HCT116 (cell line): ENCODE measurements at regions not wholly inside any gene's neighbourhood (a gene's known extent, or its start where the extent isn't known, plus 50 kb on each side); places are given as distances from the start of the nearest gene placed in this dataset.

Experiments used
- ATAC-seq: fragments of 200-7000 bp; cut with Tn5 transposase; 2 replicates; pipeline ENCODE4 v1.9.1; 2020; ENCODE audit warnings: mild to moderate bottlenecking, moderate library complexity
- BruUV-seq: library from RNA; stranded (reverse); fragments of 400-500 nt; replicated peaks from 2 replicates; lab custom pipeline; 2021; lab: Mats Ljungman, UMichigan
- CTCF ChIA-PET: fragments of 300-600 bp; sonication (Branson Sonifier 250); formaldehyde crosslinking; loops from one replicate; lab custom pipeline; 2021; ENCODE audit warnings: antibody characterized with exemption; lab: Charles Lee
- POLR2A ChIA-PET: fragments of 300-600, 350-600 bp; sonication (Branson Sonifier 250); formaldehyde crosslinking; loops from one replicate; lab custom pipeline; 2021; ENCODE audit warnings: antibody characterized with exemption; lab: Charles Lee
- RAD21 ChIA-PET, 2 experiments: fragments of 300-600 bp; sonication (Branson Sonifier 250); formaldehyde crosslinking; loops; one replicate each; lab custom pipeline; 2023; ENCODE audit warnings: low total read pairs in 2 of 2; ENCODE audit not compliant: uncharacterized antibody in 2 of 2, unreplicated experiment in 2 of 2, low non-redundant PET in 1 of 2; lab: Charles Lee
- DNase-seq: peaks from one replicate; pipeline ENCODE4 v3.0.0-alpha.2; 2010; ENCODE audit warnings: low read depth, low spot score
- H2AFZ ChIP-seq: fragments of 200-600 bp; shearing (Covaris generic), sonication (generic); 2 replicates; pipeline ENCODE4 v1.6.1; 2017; ENCODE audit warnings: low read depth, mixed run types, mixed read lengths, antibody characterized with exemption, low read length; ENCODE audit not compliant: poor library complexity, severe bottlenecking
- H3K27ac ChIP-seq: 2 replicates; pipeline ENCODE4 v1.5.1; 2012; ENCODE audit warnings: low read depth, low read length
- H3K27me3 ChIP-seq: fragments of 200-600 bp; sonication (generic); 2 replicates; pipeline ENCODE4 v1.6.1; 2016; ENCODE audit warnings: mixed run types, low read length, mixed read lengths; ENCODE audit not compliant: insufficient read depth
- H3K36me3 ChIP-seq, 2 experiments: fragments of 200-500 bp in 1 of 2; fragments of 200-600 bp in 1 of 2; sonication (Bioruptor generic) in 1 of 2; sonication (generic) in 1 of 2; 2 replicates each; pipeline versions ENCODE4 v1.5.1 to v1.6.1; 2014 to 2016; ENCODE audit warnings: low read length in 2 of 2, inconsistent platforms in 1 of 2, mixed read lengths in 1 of 2, mixed run types in 1 of 2; ENCODE audit not compliant: insufficient read depth in 2 of 2, control insufficient read depth in 1 of 2
- H3K4me1 ChIP-seq, 2 experiments: fragments of 200-600 bp in 1 of 2; sonication (generic) in 1 of 2; 2 replicates each; pipeline versions ENCODE4 v1.5.1 to v1.6.1; 2012 to 2017; ENCODE audit warnings: low read length in 2 of 2, inconsistent platforms in 1 of 2, mild to moderate bottlenecking in 1 of 2, mixed read lengths in 1 of 2, mixed run types in 1 of 2, moderate library complexity in 1 of 2; ENCODE audit not compliant: insufficient read depth in 2 of 2, control insufficient read depth in 1 of 2
- H3K4me2 ChIP-seq: fragments of 200-600 bp; sonication (generic); 2 replicates; pipeline ENCODE4 v1.6.1; 2017; ENCODE audit warnings: mixed run types, low read length, mixed read lengths
- H3K4me3 ChIP-seq, 2 experiments: fragments of 200-600 bp in 1 of 2; sonication (generic) in 1 of 2; replicated peaks in 1 of 2; 2 replicates each; pipeline ENCODE4 v1.5.1; 2011 to 2016; ENCODE audit warnings: low read length in 2 of 2, control low read depth in 1 of 2, low read depth in 1 of 2, mild to moderate bottlenecking in 1 of 2, mixed read lengths in 1 of 2, mixed run types in 1 of 2
- H3K79me2 ChIP-seq: fragments of 200-600 bp; sonication (generic); 2 replicates; pipeline ENCODE4 v1.6.1; 2017; ENCODE audit warnings: mild to moderate bottlenecking, mixed run types, low read length, moderate library complexity, mixed read lengths; ENCODE audit not compliant: insufficient read depth
- H3K9ac ChIP-seq: fragments of 200-600 bp; sonication (generic); 2 replicates; pipeline ENCODE4 v1.6.1; 2016; ENCODE audit warnings: low read length, mixed read lengths
- H3K9me2 ChIP-seq: fragments of 200-600 bp; sonication (generic), shearing (Covaris generic); 2 replicates; pipeline ENCODE4 v1.6.1; 2017; ENCODE audit warnings: mixed run types, mild to moderate bottlenecking, moderate library complexity; ENCODE audit not compliant: insufficient read depth
- H3K9me3 ChIP-seq, 2 experiments: fragments of 200-500 bp in 1 of 2; fragments of 200-600 bp in 1 of 2; sonication (Bioruptor generic) in 1 of 2; sonication (generic) in 1 of 2; 2 replicates each; pipeline ENCODE4 v1.6.1; 2014 to 2017; ENCODE audit warnings: low read length in 2 of 2, mixed read lengths in 2 of 2, inconsistent platforms in 1 of 2, low read depth in 1 of 2, mild to moderate bottlenecking in 1 of 2, mixed run types in 1 of 2, moderate library complexity in 1 of 2; ENCODE audit not compliant: control insufficient read depth in 1 of 2, insufficient read depth in 1 of 2
- H4K20me1 ChIP-seq: fragments of 200-600 bp; sonication (generic), shearing (Covaris generic); 2 replicates; pipeline ENCODE4 v1.6.1; 2017; ENCODE audit warnings: mixed run types, mild to moderate bottlenecking, moderate library complexity; ENCODE audit not compliant: insufficient read depth
- ELF1 ChIP-seq: IDR thresholded peaks from 2 replicates; pipeline ENCODE4 v1.6.1; 2012; ENCODE audit warnings: low read depth, borderline replicate concordance
- JUND ChIP-seq: IDR thresholded peaks from 2 replicates; pipeline ENCODE4 v1.6.1; 2012
- POLR2A ChIP-seq: IDR thresholded peaks from 2 replicates; pipeline ENCODE4 v1.7.0; 2011; ENCODE audit warnings: borderline replicate concordance; ENCODE audit not compliant: insufficient read depth, insufficient read length; ENCODE audit errors: extremely low read depth
- intact Hi-C: fragments of 100-400 bp; cut with micrococcal nuclease; formaldehyde crosslinking; loops from 2 replicates; pipeline ENCODE4 v1.10.0; 2022
- TF ChIP-seq, protein P1 (sequence below): IDR thresholded peaks from 2 replicates; pipeline ENCODE4 v1.6.1; 2012
- TF ChIP-seq, protein P2 (sequence below), 3 experiments: fragments of 200-600 bp in 1 of 3; sonication (generic) in 1 of 3; IDR thresholded peaks in 2 of 3; conservative IDR thresholded peaks in 1 of 3; 2 replicates each; pipeline ENCODE4 v1.5.1; 2012 to 2017; ENCODE audit warnings: low read depth in 2 of 3, low read length in 2 of 3, antibody characterized with exemption in 1 of 3, borderline replicate concordance in 1 of 3, control low read depth in 1 of 3, mild to moderate bottlenecking in 1 of 3, mixed read lengths in 1 of 3, mixed run types in 1 of 3, moderate library complexity in 1 of 3; ENCODE audit not compliant: insufficient read depth in 1 of 3

DNA sequence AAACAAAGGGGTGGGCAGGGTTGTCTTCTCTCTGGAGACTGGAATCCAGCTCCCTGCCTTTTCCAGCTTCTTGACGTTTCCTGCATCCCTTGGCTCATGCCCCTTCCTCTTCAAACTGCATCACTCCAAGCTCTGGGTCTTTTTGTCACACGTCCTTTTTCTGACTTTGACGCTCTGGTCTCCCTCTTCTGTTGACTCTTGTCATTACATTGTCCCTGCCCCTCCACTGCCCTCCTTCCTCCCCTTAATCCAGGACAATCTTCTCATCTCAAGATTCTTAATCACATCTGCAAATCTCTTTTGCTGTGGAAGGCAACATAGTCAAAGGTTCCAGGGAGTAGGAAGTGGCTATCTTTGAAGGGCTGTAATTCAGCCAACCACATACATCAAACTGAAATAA is 178.3 kb downstream of the TMA16 start:
- TF ChIP-seq JUND: no peak
- TF ChIP-seq, protein P1, sequence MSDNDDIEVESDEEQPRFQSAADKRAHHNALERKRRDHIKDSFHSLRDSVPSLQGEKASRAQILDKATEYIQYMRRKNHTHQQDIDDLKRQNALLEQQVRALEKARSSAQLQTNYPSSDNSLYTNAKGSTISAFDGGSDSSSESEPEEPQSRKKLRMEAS: no peak
- TF ChIP-seq, protein P2, sequence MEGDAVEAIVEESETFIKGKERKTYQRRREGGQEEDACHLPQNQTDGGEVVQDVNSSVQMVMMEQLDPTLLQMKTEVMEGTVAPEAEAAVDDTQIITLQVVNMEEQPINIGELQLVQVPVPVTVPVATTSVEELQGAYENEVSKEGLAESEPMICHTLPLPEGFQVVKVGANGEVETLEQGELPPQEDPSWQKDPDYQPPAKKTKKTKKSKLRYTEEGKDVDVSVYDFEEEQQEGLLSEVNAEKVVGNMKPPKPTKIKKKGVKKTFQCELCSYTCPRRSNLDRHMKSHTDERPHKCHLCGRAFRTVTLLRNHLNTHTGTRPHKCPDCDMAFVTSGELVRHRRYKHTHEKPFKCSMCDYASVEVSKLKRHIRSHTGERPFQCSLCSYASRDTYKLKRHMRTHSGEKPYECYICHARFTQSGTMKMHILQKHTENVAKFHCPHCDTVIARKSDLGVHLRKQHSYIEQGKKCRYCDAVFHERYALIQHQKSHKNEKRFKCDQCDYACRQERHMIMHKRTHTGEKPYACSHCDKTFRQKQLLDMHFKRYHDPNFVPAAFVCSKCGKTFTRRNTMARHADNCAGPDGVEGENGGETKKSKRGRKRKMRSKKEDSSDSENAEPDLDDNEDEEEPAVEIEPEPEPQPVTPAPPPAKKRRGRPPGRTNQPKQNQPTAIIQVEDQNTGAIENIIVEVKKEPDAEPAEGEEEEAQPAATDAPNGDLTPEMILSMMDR (IDR thresholded peaks at IDR 0.05 in 2 of 3, conservative IDR thresholded peaks at IDR 0.05 in 1 of 3; ENCODE audit: borderline replicate concordance in 1 of 3, insufficient read depth in 1 of 3, low read depth in 2 of 3, low read length in 2 of 3): peak in 2 of 3 experiments; percentile 20 to 25; a peak in 2 of 6 replicates
- TF ChIP-seq, all 23 proteins: peak for 1
- ChIA-PET RAD21 (no interaction called here), POLR2A (no interaction called here), CTCF (interaction anchor here (1.4 to 2.4 kb wide), 2 partner anchors 8 to 122 kb away, joined by 4 to 6 read pairs; no protein-coding TSS in a partner anchor)
- no peaks in the 10 kb centered on the region for H3K36me3 ChIP-seq
- DNase-seq (no peak), ATAC-seq (peak; percentile 46; the same call in 1 of the 2 replicates)
- H3K79me2 ChIP-seq: no peaks in the 10 kb centered on the region
- peak overlapping the region; percentile 12 for H2AFZ ChIP-seq
- H4K20me1 ChIP-seq: no peaks in the 10 kb centered on the region
- no peaks in the 10 kb centered on the region for H3K9me2 ChIP-seq
- no peak overlapping the region for H3K27ac ChIP-seq
- H3K27me3 ChIP-seq: no peaks in the 10 kb centered on the region
- H3K9me3 ChIP-seq: no peaks in the 10 kb centered on the region
- H3K9ac ChIP-seq: no peak overlapping the region
- no TSS peak for BruUV-seq
- intact Hi-C loops: loop anchor here (5.0 kb wide), 1 partner anchor 115 kb away; no protein-coding TSS in a partner anchor
- H3K4me2 ChIP-seq: no peak overlapping the region
- no peak overlapping the region for H3K4me3 ChIP-seq
- H3K4me1 ChIP-seq: no peaks in the 10 kb centered on the region

DNA sequence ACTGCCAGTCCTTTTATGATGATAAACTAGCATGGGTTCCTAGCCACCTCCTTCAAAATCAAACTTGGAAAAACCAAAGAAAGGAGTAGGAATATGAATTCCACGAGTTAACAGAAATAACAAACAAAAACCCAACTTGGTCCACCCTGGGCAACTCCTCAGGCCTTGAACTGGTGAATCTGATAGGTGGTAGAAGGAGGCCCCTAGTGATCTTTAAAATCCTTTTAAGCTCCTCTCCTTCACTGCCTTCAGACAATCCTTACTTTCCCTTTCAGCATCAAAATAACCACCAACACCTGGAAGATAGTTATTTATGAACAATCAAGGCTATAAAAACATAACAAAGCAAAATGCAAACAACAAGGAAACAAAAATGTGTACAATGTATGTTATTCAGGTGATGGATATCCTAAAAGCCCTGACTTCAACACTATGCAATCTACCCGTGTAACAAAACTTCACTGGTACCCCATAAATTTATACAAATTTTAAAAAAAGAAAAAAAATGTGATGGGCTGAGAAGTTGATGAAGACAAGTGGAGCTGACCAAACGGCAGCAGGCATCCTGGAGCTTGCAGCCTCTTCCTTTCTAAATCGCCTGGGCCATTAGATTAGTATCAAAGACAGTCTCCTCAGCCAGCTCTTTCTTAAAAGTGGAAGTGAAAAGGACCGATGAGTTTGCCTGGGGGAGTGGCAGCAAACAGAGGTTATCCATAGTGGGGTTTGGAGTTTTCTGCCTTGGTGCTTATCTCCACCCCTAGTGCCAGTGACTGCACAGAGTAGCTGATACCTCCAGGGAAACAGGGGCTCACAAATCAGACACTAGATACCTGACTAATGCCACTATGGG is 179.6 kb downstream of the TMA16 start:
- Histone ChIP-seq H3K79me2 (no peaks in the 10 kb centered on the region), H3K27me3 (no peaks in the 10 kb centered on the region), H3K9me3 (no peaks in the 10 kb centered on the region), H3K9ac (no peak overlapping the region), H4K20me1 (no peaks in the 10 kb centered on the region), H3K4me2 (no peak overlapping the region), H2AFZ (no peak overlapping the region), H3K36me3 (no peaks in the 10 kb centered on the region), H3K4me1 (no peaks in the 10 kb centered on the region), H3K9me2 (no peaks in the 10 kb centered on the region), H3K4me3 (no peak overlapping the region), H3K27ac (no peak overlapping the region)
- RAD21 ChIA-PET: no interaction called here
- POLR2A ChIA-PET: no interaction called here
- BruUV-seq: no TSS peak
- no peak for DNase-seq
- ATAC-seq: no peak
- CTCF ChIA-PET: interaction anchor here (2.4 kb wide), 1 partner anchor 123 kb away, joined by 6 read pairs; no protein-coding TSS in a partner anchor
- intact Hi-C loops: loop anchor here (5.0 kb wide), 1 partner anchor 117 kb away; no protein-coding TSS in a partner anchor
- TF ChIP-seq ELF1 (no peak), POLR2A (no peak)
